Endometrium (tissue), 2 donors: ENCODE measurements at regions not wholly inside any gene's neighbourhood (a gene's known extent, or its start where the extent isn't known, plus 50 kb on each side); places are given as distances from the start of the nearest gene placed in this dataset.
"Not testable (repeated sequence)": the region's sequence is repeated elsewhere in the genome, so short reads cannot be mapped to it uniquely, and the experiment has no call there.

ENCODE experiments used
- FAIRE-seq: peaks from 2 replicates; lab custom pipeline; 2012; peaks lifted over from hg19 to GRCh38; lab: Jason Lieb, UNC
- donor health status: control.
- donor health status: control.

GRCh38 chr13:104961246-104961645 lies 1574.2 kb downstream of the EFNB2 start:
- no peak for FAIRE-seq

- FAIRE-seq = no peak
Measured at GRCh38 chr13:104954210-104954609, 1581.3 kb downstream of the EFNB2 start.

GRCh38 chr13:104953588-104953987 lies 1581.9 kb downstream of the EFNB2 start:
- no peak for FAIRE-seq

- FAIRE-seq = peak; percentile 94
Measured at GRCh38 chr13:104949840-104950740, 1585.4 kb downstream of the EFNB2 start.

- FAIRE-seq = no peak
Measured at GRCh38 chr13:104944176-104944575, 1591.3 kb downstream of the EFNB2 start.

- FAIRE-seq = peak; percentile 99
Measured at GRCh38 chr13:104943331-104943730, 1592.1 kb downstream of the EFNB2 start.

GRCh38 chr13:104937881-104938280 lies 1597.6 kb downstream of the EFNB2 start:
- no peak for FAIRE-seq

GRCh38 chr13:104936304-104936703 lies 1599.2 kb downstream of the EFNB2 start:
- no peak for FAIRE-seq

GRCh38 chr13:104920513-104920912 lies 1614.9 kb downstream of the EFNB2 start:
- not testable (repeated sequence) for FAIRE-seq

- no peak for FAIRE-seq
Measured at GRCh38 chr13:104920091-104920490, 1615.4 kb downstream of the EFNB2 start.

GRCh38 chr13:104900191-104900817 lies 1635.2 kb downstream of the EFNB2 start:
- peak; percentile 33 for FAIRE-seq

- FAIRE-seq = no peak
Measured at GRCh38 chr13:104898484-104898883, 1637.0 kb downstream of the EFNB2 start.

GRCh38 chr13:104895521-104895920 lies 1639.9 kb downstream of the EFNB2 start:
- no peak for FAIRE-seq

- no peak for FAIRE-seq
Measured at GRCh38 chr13:104875038-104875754, 1660.3 kb downstream of the EFNB2 start.

GRCh38 chr13:104872153-104872552 lies 1663.3 kb downstream of the EFNB2 start:
- no peak for FAIRE-seq

- no peak for FAIRE-seq
Measured at GRCh38 chr13:104871456-104871855, 1664.0 kb downstream of the EFNB2 start.

- FAIRE-seq = no peak
Measured at GRCh38 chr13:104869501-104869900, 1666.0 kb downstream of the EFNB2 start.

GRCh38 chr13:104868806-104869205 lies 1666.7 kb downstream of the EFNB2 start:
- FAIRE-seq = no peak

GRCh38 chr13:104855581-104855980 lies 1679.9 kb downstream of the EFNB2 start:
- no peak for FAIRE-seq

- no peak for FAIRE-seq
Measured at GRCh38 chr13:104854698-104855097, 1680.8 kb downstream of the EFNB2 start.

GRCh38 chr13:104854007-104854406 lies 1681.5 kb downstream of the EFNB2 start:
- no peak for FAIRE-seq

- no peak for FAIRE-seq
Measured at GRCh38 chr13:104847922-104848321, 1687.5 kb downstream of the EFNB2 start.

- FAIRE-seq = no peak
Measured at GRCh38 chr13:104843401-104843800, 1692.1 kb downstream of the EFNB2 start.
